NCI-H187 (cell line): ENCODE measurements at regions not wholly inside any gene's neighbourhood (a gene's known extent, or its start where the extent isn't known, plus 50 kb on each side); places are given as distances from the start of the nearest gene placed in this dataset.
"Not testable (repeated sequence)": the region's sequence is repeated elsewhere in the genome, so short reads cannot be mapped to it uniquely, and the experiment has no call there.

Source experiments
- DNase-seq, 2 experiments: peaks; one replicate each; lab custom pipeline; 2025; lab: John Stamatoyannopoulos, UW

DNA sequence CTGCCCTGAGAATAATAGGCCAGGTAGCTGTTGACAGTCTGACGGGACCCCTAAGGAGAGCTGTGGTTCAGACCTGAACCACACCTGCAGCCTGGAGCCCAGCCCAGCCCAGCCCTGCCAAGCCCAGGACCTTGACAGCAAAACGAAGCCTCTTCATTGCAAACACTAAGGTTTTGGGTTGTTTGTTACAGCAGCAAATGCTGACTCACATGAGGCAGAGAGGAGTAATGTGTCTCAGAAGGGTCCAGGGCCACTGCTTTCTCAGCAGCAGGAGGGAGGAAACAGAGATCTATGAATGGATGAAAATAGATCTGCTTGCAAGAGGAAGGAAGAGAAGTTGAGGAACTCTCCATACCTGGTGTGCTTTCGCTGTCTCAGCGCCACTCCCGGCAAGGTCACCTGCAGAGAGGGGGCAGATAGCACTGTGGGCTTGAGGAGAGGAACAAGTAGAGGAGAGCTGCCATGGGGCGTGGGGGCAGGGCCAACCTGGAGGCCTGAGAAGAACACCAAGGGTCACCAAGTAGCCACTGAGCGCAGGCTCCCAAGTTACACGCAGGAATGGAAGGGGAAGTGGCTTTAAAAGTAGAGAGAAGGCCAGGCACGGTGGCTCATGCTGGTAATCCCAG lies 127.2 kb downstream of the ZNF281 start:
- no peak for DNase-seq

- no peak for DNase-seq
Observed at GRCh38 chr1:200281201-200281835, 128.5 kb downstream of the ZNF281 start.

- no peak for DNase-seq
Observed at GRCh38 chr1:200279810-200280411, 129.9 kb downstream of the ZNF281 start.

- DNase-seq, result no peak
Observed at GRCh38 chr1:200275816-200276453, 133.9 kb downstream of the ZNF281 start.

DNA sequence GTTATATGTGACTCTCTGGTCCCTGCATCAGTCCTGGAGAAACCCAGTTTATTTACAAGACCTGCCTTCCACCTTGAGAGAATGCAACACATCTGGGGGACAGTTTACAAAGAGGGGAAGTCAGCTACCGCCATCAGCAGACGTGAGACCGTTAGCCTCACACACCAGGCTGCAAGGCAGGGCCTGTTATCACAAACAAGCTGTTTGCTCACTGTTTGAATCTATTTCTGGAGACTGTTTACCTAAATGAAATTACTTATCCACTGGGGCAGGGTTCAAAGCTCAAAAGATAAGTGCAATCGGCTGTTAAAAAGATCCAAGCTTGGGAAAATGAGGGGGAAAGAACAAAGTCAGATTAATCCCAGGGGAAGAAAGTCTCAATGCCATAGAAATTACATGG lies 134.4 kb downstream of the ZNF281 start:
- no peak for DNase-seq

DNA sequence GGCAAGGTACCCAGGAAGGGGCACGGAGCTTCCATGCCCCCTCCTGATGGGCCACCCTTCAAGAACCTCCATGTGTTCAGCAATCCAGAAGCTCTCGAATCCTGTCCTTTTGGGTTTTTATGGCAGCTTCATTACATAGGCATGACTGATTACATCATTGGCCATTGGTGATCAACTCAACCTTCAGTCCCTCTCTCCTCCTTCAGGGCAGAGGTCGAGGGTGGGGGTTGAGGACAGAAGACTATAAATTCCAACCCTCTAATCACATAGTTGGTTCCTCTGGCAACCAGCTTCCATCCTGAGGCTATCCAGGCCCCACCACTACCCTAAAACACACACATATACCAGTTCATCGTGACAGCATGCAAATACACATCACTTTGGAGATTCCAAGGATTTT lies 135.7 kb downstream of the ZNF281 start:
- no peak for DNase-seq

DNA sequence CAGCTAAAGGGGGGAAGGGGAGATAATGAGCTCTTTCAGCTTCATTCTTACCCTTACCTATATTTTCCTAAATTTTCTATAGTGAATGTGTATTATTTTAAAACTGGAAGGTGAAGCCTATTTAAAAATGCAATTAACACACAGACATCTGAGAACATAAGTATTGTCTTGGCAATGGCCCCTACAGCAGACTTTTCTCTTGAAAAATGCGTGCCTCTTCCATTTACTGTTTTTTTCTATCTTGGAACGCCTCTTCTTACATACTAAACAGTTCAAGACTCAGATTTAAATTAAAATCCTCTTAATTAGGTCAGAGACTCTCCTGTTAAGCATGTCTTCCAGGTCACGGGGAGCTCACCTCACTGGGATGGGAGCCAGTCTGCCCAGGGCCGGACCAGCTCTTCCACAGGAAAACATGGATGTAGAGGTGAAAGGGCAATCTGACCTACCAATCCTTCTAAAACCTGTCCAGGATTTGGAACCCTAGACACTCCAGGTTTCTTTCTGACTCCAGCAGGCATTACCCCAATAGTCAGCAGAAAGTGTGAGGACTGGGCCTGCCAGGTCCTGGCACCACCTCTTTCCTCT lies 137.3 kb downstream of the ZNF281 start:
- DNase-seq, result no peak

DNA sequence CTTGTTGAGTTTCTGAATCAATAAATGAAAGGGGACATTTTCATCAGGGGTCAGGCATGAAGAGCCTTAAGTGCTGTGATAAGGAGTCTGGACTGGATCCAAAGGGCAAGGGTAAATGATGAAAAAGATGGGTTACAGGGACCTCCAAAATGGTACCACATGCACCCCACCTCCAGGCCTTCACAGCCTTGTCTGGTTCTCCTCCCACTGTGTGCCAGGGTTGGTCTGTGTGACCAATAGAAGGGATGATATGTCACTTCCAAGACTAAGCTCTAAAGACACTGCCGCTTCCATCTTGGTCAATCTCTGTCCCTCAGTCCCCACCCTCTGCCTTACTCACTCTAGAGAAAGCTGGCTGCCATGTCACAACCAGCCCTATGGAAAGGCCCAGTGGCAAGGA lies 140.6 kb downstream of the ZNF281 start:
- DNase-seq, result no peak

DNA sequence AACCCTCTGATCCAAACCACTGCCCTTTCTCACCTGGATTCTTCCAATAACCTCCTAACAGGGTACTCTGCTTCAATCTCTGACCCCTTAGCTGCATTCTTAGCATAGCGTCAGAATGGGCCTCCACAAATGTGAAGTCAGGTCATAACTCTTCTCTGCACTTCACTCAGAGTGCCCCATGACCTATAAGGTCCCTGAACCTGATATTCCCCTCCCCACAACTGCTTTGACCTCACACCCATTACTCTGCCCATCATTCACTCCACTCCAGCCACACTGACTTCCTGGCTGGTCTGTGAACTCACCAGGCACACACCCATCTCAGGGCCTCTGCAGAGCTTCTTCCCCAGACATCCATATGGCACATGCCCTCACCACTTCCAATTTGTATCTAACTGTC lies 141.9 kb downstream of the ZNF281 start:
- no peak for DNase-seq

GRCh38 chr1:200267458-200267857 lies 142.4 kb downstream of the ZNF281 start:
- DNase-seq, result no peak

GRCh38 chr1:200266871-200267270 lies 143.0 kb downstream of the ZNF281 start:
- DNase-seq, result no peak

- no peak for DNase-seq
Observed at GRCh38 chr1:200265881-200266280, 144.0 kb downstream of the ZNF281 start.

DNA sequence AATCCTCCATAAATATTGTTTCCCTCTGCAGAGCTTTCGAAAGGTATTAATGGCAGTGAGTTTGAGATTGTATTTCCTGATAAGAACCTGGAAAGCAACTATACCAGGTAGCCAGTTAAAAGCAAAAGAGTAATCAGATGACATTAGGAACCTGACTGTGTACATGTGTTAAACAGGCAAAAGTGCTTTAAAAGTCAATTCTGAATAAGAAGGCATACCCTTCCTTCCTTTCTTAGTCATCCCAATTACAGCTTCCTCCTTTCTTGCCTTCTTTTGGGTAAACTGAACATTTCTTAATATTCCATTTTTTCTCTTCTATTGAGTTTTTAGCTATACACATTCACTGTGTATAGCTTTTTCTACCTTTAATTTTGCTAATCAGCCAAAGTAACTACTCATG lies 144.7 kb downstream of the ZNF281 start:
- DNase-seq, result no peak

DNA sequence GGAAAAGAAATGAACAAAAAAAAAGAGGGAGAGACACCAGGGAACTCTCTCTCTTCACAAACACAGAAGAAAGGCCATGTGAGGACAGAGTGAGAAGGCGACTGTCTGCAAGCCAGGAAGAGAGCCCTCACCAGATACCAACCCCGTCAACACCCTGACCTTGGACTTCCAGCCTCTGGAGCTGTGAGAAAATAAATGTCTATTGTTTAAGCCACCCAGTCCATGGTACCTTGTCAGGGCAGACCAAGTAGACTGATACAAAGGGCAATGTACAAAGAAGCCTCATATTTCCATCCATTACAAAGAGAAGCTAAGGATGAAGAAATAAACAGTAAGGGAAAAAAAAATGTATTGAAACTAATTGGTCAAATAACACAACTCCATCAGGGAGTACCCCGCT lies 146.6 kb downstream of the ZNF281 start:
- no peak for DNase-seq

DNA sequence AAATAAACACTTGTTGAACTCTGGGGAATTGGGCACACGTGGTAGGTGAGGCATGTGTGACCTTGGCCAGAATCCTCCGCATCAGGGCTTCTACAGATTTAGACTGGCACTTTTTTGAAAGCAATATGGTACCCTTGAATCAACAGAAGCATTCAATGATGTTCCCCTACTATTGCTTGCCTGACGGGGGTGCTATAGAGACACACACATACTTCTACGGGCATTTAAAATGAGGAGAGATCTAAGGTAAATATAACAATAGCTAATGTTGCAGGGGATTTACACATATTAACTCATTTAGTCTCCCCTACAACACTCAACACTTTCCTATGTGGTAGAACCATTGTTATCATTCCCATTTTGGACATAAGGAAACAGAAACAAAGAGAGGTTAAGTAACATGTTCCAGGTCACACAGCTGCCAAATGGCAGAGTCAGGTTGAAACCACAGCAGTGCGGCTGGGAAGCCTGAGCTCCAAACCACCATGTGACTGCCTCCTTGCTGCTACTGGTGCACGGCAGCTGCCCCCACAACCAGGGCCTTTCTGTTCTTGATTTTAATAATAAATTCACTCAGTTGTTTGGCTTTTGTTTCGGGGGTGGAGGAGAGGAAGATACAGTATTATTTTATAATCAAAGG lies 147.4 kb downstream of the ZNF281 start:
- no peak for DNase-seq

DNA sequence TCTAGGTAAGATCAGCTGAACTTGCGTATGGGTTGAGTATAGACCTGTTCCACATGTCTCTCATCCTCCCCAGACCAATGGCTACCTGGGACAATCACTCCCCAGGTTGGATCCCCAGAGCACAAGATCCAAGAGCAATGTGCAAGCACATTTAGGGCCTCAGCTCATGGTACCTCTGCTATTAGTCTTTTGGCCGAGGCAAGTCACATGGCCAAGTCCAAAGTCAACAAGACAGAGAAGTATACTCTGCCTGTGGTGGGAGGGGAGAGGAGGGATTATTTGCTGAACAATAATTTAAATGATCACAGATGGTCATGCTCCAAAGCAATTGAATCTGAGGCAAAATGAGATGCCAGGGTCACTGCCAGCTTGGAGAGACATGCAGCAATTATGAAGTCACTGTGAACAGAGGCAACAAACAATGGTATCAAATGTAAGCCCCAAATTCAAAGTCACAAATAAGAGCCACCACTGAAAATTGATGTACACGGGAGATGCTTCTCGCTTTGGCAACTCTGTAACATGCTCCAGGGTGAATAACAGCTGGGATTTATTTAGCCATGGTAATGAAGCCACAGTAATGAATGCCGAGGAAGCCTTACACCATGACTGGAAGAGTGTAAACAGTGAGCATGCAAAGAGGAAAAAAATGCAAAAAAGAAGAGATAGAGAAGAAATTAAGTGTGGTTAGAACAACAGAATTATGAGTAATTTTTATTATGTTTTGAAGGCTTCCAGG lies 149.1 kb downstream of the ZNF281 start:
- DNase-seq, result no peak

GRCh38 chr1:200258447-200259375 lies 151.1 kb downstream of the ZNF281 start:
- no peak for DNase-seq

GRCh38 chr1:200257235-200257634 lies 152.6 kb downstream of the ZNF281 start:
- no peak for DNase-seq

DNA sequence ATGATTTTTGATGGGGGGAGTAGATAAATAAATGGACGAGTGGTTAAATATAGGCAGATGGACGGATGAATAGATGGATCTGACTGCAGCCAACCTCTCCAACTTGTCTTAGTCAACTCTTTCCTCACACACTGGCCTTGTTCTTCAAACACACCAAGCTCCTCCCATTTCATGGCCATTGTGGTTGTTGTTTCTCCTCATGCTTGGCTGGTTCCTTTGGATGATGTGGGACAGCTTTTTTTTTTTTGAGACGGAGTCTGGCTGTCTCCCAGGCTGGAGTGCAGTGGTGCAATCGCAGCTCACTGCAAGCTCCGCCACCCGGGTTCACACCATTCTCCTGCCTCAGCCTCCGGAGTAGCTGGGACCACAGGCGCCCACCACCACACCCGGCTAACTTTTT lies 155.2 kb downstream of the ZNF281 start:
- DNase-seq, result not testable (repeated sequence)

DNA sequence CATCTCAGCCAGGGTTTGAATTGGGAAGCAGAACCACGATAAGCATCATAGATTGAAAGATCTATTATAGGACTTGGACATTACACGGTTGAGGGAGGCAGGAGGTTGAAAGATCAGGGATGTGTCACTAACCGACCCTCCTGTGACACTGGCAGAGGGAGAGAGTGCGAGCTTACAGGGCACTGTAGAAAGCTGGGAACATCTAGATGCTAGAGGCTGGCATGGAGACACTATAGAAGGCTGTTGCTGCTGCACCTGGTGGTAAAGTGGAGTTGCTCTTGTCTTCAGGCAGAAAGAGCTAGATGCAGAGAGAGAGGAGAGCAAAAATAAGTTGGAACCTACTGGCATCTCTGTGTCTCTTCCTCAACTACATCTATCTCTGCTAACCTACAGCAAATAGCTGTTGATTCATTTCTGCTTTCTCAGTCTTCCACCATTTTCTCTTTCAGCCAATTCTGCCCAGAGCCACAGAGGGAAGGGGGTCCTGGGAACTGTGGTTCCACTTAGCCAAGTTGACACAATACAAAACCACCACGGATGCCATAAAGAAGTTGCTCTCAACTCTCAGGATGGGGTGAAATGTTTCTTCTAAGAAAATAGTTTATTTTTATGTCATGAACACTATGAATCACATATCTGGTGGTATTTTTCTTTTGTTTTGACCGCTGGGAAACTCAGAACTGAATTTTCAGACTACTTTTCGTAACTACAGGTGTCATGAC lies 155.9 kb downstream of the ZNF281 start:
- no peak for DNase-seq
